Type B pancreatic cell (in vitro differentiated cells): ENCODE measurements at regions not wholly inside any gene's neighbourhood (a gene's known extent, or its start where the extent isn't known, plus 50 kb on each side); places are given as distances from the start of the nearest gene placed in this dataset.
A peak's percentile ranks its signal among the peaks of the same experiment; 100 is the strongest.

Experiments
- DNase-seq: peaks from one replicate; pipeline ENCODE4 v3.0.0; 2021; ENCODE audit warnings: mixed read lengths; ENCODE audit not compliant: unreplicated experiment; ENCODE audit errors: extremely low spot score
- H3K27ac Mint-ChIP-seq: 2 replicates; pipeline ENCODE4 v1.8.0; 2021; ENCODE audit warnings: mild to moderate bottlenecking, mixed read lengths
- H3K27me3 Mint-ChIP-seq: 2 replicates; pipeline ENCODE4 v1.8.0; 2021; ENCODE audit warnings: mixed read lengths
- H3K36me3 Mint-ChIP-seq: 2 replicates; pipeline ENCODE4 v1.8.0; 2021; ENCODE audit warnings: mixed read lengths
- H3K4me1 Mint-ChIP-seq: one replicate; pipeline ENCODE4 v1.8.0; 2021; ENCODE audit warnings: mixed read lengths; ENCODE audit not compliant: unreplicated experiment
- H3K4me3 Mint-ChIP-seq: 2 replicates; pipeline ENCODE4 v1.8.0; 2021; ENCODE audit warnings: mild to moderate bottlenecking, mixed read lengths
- H3K9me3 Mint-ChIP-seq: 2 replicates; pipeline ENCODE4 v1.8.0; 2021; ENCODE audit warnings: mixed read lengths
- CTCF ChIP-seq: fragments of 200-600 bp; sonication (generic); conservative IDR thresholded peaks from 2 replicates; pipeline ENCODE4 v1.5.0; 2021; ENCODE audit warnings: antibody characterized with exemption, mild to moderate bottlenecking

DNA sequence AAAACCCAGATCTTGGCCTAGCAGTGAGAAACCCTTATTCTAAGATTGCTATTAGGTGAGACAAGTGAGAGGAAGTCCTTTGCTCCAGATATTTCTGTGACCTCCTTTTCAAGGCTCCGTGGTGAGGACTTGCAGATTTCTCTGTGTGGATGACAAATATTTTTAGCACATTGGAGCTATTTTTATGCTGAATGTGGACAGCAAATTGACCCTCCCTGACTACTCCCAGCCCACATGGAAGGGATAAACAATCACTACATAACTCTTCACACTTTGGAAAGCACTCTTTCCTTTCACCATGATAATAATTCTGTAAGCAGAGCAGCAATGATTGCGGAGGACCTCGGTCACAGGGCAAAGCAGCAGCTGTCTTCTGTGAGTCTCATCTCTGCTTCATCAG is 88.0 kb upstream of the ADGRF1 start:
- TF ChIP-seq CTCF, result no peak
- DNase-seq, result no peak
- H3K4me1 Mint-ChIP-seq, result peaks cover 57% of the 10 kb centered on the region
- H3K9me3 Mint-ChIP-seq, result no peaks in the 10 kb centered on the region
- H3K4me3 Mint-ChIP-seq, result no peak overlapping the region
- H3K27ac Mint-ChIP-seq, result no peak overlapping the region
- H3K36me3 Mint-ChIP-seq, result no peaks in the 10 kb centered on the region
- H3K27me3 Mint-ChIP-seq, result no peaks in the 10 kb centered on the region

DNA sequence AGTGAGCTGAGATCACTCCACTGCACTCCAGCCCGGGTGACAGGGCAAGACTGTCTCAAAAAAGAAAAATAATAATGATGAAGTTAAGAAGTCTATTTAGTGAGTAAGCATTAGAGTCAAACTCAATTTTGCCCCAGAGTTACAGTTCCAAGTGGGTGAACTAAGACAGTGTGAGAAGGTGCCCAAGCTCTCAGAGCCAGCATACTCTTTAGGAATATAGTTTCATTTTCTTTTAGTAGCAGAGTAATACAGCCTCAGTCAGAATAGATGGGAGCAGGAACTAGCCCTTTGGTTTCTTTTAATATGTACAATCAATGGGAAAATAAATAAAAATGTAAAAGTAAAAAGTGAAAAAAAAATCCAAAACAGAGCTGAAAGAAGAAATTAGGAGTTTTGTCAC is 87.0 kb upstream of the ADGRF1 start:
- Mint-ChIP-seq H3K9me3 (no peaks in the 10 kb centered on the region), H3K36me3 (no peaks in the 10 kb centered on the region), H3K27ac (no peak overlapping the region), H3K4me1 (peaks cover 49% of the 10 kb centered on the region), H3K4me3 (no peak overlapping the region), H3K27me3 (no peaks in the 10 kb centered on the region)
- no peak for DNase-seq
- no peak for TF ChIP-seq CTCF

- peak overlapping the region; percentile 44 for H3K27ac Mint-ChIP-seq
- no peaks in the 10 kb centered on the region for H3K27me3 Mint-ChIP-seq
- TF ChIP-seq CTCF, result no peak
- H3K4me3 Mint-ChIP-seq, result no peak overlapping the region
- no peaks in the 10 kb centered on the region for H3K36me3 Mint-ChIP-seq
- H3K4me1 Mint-ChIP-seq, result peaks cover 33% of the 10 kb centered on the region
- H3K9me3 Mint-ChIP-seq, result no peaks in the 10 kb centered on the region
- DNase-seq, result no peak
Measured at GRCh38 chr6:47126647-47127391, 84.7 kb upstream of the ADGRF1 start.

DNA sequence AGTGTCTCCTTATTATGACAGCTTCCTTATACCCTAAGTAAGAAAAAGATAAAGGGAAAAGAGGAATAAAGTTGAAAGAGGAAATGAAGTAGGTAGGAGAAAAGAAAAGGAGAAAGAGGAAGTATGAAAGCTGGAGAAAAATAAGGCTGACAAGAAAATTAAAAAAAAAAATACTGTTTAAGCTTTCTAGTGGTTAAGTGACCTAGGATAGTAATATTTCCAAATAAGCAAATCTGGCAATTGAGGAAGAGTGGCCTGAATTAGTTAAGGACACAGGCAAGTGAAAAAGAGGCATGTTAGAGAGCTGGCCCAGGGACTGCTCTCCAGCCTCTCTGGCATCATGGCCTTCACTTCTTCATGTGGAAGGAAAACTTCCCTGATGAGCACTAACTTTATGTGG is 76.5 kb upstream of the ADGRF1 start:
- DNase-seq, result no peak
- Mint-ChIP-seq H3K27me3 (no peaks in the 10 kb centered on the region), H3K4me3 (no peak overlapping the region), H3K36me3 (no peaks in the 10 kb centered on the region), H3K4me1 (no peaks in the 10 kb centered on the region), H3K27ac (no peak overlapping the region), H3K9me3 (no peaks in the 10 kb centered on the region)
- TF ChIP-seq CTCF, result no peak

DNA sequence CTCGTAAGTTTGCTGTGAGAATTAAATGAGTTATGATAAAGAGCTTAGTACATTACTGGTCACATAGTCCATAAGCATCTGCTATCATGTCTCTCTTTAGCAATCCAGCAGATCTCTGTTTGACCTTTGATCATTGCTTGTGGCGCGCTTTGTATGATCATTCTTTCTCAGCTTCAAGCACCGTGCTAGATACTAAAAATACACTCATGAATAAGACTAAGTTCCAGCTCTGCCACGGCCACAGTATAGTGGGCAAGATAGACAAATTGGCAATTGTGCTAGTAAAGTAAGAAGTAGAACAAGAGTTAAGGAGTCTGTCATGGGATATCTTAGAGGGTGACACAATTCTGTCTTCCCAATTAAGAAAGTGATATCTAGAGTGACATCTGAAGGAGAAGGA is 75.2 kb upstream of the ADGRF1 start:
- Mint-ChIP-seq H3K9me3 (no peaks in the 10 kb centered on the region), H3K27me3 (no peaks in the 10 kb centered on the region), H3K27ac (no peak overlapping the region), H3K4me3 (no peak overlapping the region), H3K36me3 (no peaks in the 10 kb centered on the region), H3K4me1 (no peaks in the 10 kb centered on the region)
- DNase-seq, result no peak
- no peak for TF ChIP-seq CTCF

DNA sequence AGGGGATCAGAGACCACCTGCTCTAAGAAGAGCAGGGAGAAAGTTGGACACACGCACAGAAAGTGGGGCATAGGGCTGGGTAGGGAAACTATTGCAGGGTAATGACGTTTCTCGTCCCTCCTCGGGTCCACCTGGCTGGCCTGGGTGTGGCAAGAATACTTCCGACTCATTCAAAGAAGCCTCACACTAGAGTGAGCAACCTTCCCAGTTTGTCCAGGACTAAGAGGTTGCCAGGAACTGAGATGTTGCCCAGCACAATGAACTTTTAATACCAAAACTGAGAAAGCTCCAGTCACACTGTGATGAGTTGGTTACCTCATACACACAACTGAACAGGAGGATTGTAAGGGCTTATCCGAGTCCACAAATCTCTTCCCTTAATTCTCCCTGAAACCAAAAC is 74.5 kb upstream of the ADGRF1 start:
- H3K4me3 Mint-ChIP-seq, result no peak overlapping the region
- no peak for DNase-seq
- no peaks in the 10 kb centered on the region for H3K9me3 Mint-ChIP-seq
- TF ChIP-seq CTCF, result no peak
- no peak overlapping the region for H3K27ac Mint-ChIP-seq
- H3K4me1 Mint-ChIP-seq, result peaks cover 6% of the 10 kb centered on the region
- H3K27me3 Mint-ChIP-seq, result no peaks in the 10 kb centered on the region
- no peaks in the 10 kb centered on the region for H3K36me3 Mint-ChIP-seq
